HG03439 (cell line): ENCODE measurements at regions not wholly inside any gene's neighbourhood (a gene's known extent, or its start where the extent isn't known, plus 50 kb on each side); places are given as distances from the start of the nearest gene placed in this dataset.
"Not testable (repeated sequence)": the region's sequence is repeated elsewhere in the genome, so short reads cannot be mapped to it uniquely, and the experiment has no call there.

Source experiments
- ATAC-seq: cut with Tn5 transposase; IDR thresholded peaks from one replicate; pipeline ENCODE4 v1.9.1; 2021; ENCODE audit warnings: mild to moderate bottlenecking, moderate library complexity; ENCODE audit not compliant: unreplicated experiment

DNA sequence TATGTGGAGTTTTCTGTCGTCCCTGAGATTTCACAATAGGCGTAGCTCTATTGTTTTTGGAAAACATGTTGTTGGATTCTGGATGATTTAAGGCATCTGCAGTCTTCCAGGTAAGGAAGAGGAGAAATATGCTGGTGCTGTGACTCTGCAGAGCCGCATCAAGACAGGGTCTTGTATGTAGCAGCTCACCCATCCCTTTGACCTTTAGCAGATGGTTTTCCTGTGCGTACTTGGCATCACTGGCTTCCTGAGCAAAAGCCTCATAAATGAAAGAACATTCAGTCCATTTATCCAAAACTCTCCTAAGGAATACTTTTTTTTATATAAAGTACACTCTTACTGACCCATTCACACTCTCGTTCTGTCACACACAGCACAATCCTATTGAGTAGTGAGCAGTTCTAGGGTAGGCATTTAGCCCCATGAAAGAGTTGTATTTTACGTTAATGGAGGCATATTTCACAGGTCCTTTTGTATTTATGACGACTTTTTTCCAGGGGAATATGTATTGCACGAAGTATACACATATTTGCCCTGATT is 443.9 kb downstream of the STK39 start:
- ATAC-seq = no peak

DNA sequence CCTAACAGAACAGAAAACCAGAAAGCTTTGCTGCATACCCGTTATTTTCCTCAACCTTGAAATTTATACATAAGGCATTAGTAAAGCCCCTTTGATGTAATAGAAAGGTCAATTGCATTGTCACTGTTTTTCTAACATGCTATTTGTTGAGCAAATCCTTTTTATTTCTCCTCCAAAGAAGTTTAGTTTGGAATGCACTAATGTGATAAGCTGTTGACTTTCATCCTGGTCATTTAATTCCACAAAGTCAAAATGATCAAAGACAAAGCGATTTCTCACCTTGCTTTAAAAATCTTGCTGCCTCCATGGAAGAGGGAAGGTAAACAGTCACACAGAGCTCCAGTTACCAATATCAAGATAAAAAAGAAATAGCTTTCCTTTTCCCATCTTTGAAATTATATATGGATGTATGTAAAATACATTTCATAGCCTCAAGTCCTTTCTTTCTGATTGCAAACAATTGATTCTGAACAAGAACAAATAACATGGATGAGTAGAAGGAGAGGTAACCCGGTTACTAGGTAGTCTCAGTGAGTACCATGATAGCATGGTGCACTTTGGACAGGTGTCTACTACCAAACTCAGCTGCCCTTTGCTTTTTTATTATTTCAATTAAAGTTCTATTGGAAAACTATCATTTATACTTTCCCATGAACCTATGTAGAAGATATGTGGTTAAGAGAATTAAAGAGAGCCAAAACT is 452.7 kb downstream of the STK39 start:
- no peak for ATAC-seq

DNA sequence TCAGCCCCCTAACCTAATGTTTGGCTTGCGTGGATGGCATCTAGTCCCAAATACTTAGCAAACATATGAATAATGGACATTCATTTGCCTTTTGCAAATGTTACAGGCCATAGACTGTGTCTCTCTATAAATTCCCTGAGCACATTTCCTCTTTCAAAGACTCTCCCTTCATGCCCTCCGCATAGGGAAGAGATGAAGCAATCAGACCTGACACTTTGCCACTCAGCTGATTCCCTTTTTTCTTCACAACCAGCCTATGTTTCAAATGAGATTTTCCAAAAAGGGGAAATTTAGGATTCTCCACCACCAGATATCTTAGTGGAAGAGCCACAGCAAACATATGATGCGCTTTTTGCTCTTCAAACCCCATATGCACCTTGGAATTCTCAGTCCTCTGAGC is 453.7 kb downstream of the STK39 start:
- no peak for ATAC-seq

DNA sequence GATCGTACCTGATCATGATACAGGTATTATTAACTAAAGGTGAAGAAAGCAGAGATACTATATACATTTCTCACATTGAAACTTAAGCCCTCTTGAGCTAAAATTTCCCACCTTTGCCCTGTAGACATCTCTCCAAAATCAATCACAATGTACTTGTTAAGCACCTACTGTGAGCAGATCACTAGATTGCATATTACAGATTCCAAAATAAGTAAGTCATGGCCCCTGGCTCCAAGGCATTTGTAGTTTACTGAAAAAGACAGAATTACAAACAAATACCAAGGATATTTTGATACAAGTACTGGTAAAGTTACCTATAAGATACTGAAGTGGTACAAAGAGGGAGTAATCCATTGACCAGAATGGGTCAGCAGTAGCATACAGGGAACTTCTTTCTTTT is 455.3 kb downstream of the STK39 start:
- no peak for ATAC-seq

DNA sequence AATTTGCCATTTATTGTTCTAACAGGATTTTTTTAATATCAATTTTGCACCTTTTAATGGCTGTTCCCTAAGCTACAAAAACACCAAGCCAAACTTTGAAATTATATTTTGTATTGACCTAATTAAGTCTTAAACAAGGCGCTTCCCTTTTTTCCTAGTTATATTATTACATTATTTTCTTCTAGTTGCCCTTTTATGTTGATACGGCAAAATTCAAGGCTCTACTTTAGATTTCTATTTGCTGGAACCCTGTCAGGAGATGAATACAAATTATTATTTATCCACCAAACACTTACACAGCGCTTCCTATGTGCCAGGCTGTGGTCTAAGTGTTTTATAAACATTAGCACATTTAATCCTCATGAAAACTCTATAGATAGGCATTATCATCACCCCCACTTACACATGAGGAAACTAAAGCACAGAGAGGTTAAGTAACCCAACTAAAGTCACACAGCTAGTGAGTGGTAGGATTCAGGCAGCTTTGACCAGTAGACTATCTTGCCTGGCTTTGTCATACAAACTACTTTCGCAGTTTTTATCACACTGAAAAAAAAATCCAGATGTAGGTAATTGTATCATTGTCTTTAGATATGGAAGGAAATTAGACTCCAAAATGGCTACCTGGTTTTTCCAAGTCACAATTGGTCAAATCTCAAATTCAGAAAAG is 456.5 kb downstream of the STK39 start:
- ATAC-seq = no peak

DNA sequence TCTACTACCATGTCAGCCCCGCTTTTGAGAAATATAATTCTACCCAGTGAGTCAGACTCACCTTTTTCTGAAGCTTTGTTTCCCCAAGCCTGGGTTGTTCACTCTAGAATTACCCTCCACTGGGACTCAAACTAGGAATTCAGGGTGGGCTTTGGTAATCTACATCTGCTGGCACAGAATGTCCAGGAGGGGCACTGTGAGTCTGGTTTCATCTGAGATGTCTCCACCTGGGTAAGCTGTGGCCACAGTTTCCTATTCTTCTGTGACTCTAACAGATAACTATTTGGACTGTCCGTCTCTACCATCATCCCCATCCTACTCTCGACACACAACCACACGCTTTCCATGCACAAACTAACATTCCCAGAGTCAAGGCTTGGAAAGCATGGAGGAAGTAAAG is 457.2 kb downstream of the STK39 start:
- no peak for ATAC-seq

DNA sequence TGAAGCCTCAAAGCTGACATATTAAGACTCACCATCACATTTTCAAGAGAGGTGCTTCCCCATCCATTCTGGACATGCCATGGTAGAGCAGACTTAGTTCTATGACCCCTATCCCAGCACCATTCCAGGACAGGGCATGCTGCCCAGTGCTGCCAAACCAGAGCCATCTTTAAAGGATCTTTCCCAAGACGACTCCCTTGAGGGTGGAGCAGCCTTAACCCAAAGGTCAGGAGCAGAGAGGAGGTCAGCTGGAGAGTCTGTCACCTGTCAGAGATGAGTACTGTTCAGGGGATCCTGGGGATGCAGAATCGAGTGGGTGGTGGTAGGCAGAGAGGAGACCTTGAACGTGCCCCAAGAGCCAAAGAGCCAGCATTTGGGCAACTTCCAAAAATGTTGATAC is 459.8 kb downstream of the STK39 start:
- no peak for ATAC-seq

DNA sequence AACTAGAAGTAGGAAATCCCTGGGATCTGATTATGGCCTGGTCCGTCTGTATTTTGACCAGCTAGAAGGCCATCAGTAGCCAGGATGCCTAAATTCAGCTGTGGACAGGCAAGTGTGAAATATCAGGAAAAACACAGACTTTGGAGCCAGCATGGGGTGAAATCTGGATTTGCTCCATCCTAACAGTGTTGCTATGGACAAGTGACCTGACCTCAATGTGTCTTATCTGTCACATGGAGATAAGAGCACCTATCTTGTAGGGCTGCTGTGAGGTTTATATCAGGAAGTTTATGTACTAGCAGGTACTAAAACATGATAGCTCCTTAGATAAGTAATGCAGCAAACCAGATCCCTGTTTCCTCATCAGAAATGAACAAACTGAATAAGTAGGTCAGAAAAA is 460.4 kb downstream of the STK39 start:
- no peak for ATAC-seq

DNA sequence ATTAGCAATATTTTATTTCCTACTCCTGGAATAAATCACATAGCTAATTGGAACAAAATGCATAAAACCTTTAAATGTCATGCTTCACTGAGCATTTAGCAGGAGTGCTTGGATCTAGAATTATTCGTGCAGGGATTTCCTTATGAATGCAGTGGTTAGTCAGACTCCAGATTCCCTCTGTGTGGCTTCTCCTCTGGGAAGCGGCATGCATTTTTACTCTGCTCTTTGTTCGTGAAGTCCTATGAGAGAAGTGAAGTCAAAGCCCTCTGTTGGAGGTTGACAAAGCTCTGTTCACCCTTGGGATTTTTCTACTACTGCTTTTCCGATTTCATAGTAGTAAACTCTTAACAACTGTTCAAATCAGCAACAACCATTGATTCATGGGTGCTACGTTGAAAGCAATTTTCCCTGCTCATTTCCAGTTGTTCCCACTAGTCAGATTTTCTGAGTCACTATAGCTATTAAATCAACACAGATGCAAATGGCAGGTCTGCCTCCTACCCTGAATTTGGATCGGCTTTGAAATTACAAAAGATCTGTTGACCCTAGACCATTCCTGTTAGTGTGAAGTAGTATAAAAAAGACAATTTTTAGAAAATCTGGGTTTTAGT is 461.7 kb downstream of the STK39 start:
- no peak for ATAC-seq

DNA sequence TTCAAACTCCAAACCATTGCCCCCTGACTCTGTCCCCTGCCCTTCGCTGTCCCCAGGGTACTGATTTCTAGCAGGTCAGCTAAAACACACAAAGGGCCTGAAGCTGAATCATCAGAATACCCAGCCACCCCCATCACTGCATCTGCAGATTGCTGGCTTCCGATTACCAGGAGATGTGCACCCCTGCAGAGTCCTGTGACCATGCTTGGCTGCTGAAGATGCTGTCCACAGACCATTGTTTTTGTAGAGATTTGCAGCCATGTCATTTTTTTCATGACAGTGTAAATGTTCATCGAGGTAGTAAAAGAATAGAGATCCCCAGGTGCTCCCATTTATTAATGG is 463.3 kb downstream of the STK39 start:
- no peak for ATAC-seq

DNA sequence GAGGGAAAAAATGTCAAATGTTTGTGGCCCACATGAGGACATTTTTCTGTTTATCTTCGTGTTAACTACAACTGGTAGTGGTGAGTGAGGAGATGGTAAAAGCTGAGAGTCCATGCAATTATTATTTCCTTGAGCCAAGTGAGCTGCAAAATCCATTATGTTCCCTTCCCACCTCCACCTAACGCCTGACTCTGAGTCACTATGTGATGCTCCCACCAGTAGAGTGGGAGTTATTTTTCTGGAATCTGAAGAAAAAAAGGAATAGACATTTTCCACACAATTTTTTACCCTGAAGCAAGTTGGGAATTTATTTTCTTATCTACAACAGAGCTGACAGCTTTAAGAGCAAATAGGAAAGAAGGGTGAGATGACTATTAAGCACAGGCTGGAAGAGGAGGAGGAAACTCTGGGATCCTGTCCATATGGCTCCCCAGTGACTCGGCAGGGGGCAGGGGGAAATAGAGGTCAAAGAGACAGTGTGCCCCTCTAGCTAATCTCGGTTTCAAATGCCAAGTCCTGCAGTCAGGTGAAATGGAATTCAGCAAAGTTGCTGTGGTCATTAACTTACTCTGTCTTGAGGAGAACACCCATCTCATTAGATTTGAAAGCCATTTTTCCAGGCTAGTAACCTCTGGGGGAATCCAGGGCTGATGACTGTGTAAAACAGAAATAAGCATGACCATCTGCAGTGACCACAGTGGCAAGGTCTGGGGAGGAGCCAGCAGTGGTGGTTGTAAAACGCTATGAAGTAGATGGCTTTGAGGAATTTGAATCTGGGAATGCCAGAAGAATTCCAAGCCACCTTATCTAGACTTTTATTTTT is 463.9 kb downstream of the STK39 start:
- no peak for ATAC-seq

DNA sequence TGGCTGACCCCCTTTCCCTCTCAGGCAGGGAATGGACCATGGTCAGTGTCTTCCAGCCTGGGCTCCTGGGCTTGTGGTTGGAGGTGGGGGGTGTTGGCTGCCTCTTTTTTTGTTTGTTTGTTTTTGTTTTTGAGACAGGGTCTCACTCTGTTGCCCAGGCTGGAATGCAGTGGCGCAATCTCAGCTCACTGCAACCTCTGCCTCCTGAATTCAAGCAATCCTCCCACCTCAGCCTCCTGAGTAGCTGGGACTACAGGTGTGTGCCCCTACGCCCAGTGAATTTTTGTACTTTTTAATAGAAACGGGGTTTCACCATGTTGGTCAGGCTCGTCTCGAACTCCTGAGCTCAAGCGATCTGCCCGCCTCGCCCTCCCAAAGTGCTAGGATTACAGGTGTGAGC is 465.8 kb downstream of the STK39 start:
- ATAC-seq = not testable (repeated sequence)

DNA sequence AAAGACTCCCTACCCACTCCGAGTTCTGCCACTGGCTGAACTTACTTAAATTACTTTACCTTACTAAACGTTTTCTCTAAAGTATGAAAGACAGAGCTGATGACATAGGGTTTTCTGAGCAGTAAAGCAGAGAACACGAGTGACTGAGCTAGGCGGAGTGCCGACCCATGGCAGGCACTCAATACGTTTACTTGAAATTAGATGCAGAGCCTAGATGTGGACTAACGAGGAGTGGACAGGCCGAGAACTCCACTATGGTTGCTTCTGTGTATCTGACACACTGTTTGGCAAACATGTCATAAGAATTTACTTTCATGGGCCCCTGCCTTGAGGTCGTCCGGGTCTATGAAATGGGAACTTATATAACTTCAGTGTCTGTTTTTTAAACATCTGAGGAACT is 471.0 kb downstream of the STK39 start:
- ATAC-seq = no peak

DNA sequence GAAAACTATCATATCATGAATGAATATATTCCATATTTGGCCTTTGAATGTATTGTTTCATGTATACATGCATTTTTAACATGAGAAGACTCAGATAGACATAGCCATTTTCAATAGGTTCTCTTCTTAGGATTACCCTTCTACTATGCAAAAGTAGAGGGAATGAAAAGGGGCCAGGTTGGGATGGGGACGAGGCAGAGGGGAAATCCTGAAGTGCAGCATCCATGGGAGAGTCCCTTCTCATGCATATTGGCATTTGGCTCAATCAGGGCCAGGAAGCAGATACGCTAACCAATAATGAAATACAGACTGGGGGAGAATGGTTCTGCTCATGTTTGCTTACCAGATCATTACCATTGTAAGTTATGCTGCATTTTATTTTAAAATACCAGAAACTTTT is 475.8 kb downstream of the STK39 start:
- ATAC-seq = no peak

DNA sequence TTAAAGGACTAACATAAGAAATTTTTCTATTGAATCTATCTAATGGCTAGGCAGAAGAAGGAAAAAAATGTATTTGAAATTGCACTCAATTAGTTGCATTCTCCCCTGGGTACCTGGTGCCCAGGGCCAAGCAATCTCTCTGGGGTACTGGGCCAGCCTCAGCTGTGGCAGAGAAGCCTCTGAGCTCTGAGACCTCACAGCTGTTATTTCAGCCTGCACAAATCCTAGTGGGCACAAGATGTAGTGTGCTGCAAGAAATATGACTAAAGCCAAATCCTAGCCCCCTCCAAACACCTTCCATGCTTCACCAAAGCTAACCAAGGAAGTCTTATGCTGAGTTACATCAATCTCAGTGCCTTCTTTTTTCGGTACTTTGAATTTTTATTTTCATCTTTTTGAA is 478.4 kb downstream of the STK39 start:
- no peak for ATAC-seq

DNA sequence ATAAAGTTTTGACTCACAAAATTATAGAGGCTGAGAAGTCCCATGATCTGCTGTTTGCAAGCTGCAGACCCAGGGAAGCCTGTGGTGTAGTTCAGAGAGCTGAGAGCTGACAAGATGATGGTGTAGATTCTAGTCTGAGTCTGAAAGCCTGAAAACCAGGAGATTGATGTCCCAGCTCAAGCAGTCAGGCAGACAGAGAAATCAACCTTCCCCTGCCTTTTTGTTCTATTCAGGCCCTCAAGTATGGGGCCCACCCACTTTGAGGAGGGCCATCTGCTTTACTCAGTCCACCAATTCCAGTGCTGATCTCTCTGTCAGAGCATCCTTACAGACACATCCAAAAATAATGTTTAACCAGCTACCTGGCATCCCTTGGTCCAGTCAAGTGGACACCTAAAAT is 479.6 kb downstream of the STK39 start:
- ATAC-seq = no peak

DNA sequence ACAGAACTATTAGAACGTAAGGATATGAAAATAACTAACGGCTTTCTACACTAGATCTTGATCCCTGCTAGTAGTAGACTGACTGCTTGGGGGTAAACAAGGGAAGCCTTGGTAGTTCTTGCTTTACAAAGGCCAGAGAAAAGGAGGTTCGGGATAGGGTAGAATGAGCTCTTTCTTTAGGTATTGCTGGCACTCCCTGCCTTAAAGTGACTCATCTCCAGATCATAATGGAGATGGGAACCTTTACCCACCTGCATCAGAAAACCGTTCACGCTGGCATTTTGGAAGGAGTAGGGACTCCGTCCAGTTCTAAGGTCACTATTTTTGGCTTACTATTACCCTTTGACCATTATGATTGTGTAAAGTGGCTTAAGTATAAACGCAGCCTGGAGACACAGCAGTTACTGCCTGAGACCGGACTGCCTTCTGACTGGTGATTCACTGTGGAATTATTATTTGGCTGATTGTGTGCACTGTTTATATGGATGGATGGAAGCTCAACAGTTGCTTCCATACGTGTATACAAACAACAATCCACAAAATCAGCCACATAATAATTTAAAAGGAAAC is 482.5 kb downstream of the STK39 start:
- ATAC-seq = no peak

DNA sequence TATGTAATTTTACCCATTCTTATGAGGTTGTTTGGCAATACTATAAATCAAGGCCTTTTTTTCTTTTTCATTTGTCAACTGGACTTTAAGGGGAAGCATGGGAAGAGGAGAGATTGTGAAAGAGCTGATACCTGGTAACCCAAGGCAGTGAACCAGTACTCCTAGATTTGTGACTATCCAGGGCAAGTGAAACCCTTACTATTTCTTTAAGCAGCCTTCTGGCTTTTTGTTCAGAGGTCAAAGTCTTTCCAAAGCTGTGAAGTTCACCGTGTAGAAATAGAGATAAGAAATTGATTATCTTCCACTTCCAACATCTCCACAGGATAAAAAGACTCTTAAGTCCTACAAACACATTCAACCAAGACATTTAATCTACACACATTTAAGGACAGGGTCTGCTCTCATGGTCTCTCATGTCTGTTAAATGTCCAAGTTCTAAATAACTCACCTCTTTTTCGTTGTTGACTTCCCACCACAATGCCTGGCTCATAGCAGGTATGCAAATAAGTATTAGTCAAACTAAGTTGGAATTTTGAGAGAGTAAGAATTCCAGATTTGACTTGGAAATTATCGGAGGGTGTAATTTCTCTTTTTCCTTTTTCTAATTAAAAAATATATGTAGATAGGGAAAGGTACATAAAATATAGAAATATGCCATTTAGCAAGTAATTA is 485.8 kb downstream of the STK39 start:
- no peak for ATAC-seq

DNA sequence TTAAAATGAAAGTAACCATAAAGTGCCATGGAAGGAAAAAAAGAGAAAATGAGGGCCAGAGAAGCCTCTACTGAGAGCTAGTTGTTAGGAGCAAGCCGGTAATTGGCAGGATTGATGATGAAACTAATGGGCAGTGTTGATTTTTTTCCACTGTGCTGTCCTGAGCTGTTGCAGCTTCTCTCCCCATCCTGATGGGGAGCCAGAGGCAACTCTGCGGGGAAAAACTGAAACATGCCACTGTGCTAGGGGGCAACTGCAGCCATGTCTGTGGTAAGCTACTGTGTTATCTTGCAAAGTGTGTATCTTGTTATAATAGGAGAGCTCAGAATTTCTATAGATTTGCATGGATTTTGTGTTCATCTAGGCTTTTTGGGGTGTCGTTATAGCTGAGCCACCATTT is 487.9 kb downstream of the STK39 start:
- no peak for ATAC-seq

DNA sequence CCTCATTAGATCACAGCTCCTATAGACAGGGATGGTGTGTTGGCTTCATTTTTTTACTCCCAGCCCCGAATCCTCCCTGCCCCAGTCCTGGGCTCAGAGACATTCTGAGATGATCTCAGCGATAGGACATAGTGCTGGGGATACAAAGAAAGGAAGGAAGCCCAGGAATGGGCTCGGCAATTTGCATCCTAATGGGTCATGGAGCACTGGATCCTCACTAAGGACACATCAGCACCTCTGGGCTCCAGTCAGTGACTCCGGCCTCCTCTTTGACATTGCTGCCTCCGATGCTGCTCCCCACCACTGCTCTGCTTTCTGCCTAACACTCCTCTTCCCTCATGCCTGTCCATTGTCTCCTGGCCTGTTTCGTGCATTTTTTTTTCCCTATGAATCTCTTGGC is 489.1 kb downstream of the STK39 start:
- no peak for ATAC-seq

DNA sequence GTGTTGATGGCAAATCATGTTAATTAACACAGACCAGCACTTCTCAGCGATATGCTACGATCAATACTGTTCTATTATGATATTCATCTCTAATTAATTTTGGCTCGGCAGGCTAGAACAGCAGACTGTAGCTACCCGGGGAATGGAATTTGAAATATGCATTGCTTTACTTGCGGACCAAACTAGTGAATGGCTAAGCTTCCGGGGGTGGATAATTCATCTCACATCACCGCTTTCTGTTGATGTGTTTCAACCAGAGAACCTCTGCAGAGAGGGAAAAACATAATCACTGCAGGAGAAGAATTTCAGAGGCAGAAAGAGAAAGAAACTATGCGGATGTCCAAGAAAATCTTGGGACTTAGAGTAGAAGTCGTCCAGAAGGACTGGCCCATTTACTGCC is 490.9 kb downstream of the STK39 start:
- ATAC-seq = no peak
